HG03045 (cell line): ENCODE measurements at regions not wholly inside any gene's neighbourhood (a gene's known extent, or its start where the extent isn't known, plus 50 kb on each side); places are given as distances from the start of the nearest gene placed in this dataset.

Source experiments
- ATAC-seq: cut with Tn5 transposase; IDR thresholded peaks from one replicate; pipeline ENCODE4 v1.9.1; 2021; ENCODE audit warnings: mild to moderate bottlenecking, moderate library complexity; ENCODE audit not compliant: unreplicated experiment

GRCh38 chr18:34631093-34631966 is 78.8 kb upstream of the DTNA start:
- ATAC-seq, result no peak

GRCh38 chr18:34632321-34632720 is 77.8 kb upstream of the DTNA start:
- ATAC-seq, result no peak

DNA sequence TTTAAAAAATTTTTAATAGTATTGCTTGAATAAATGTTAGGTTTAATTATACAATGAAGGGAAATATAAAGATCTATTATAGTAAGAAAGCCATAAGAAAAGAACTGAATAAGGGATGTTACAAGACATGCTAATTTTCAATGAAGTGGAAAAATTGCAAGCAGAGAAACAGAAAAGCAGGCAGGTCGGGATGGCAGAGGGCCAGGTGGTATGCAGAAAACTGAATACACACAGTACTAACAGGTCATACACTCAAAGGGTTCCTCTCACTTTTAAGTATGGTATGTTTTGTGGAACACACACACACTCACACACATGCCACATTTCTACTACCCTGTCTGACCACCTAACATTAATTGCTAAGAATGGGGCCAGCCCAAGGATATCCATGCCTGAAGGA is 76.7 kb upstream of the DTNA start:
- ATAC-seq, result no peak

DNA sequence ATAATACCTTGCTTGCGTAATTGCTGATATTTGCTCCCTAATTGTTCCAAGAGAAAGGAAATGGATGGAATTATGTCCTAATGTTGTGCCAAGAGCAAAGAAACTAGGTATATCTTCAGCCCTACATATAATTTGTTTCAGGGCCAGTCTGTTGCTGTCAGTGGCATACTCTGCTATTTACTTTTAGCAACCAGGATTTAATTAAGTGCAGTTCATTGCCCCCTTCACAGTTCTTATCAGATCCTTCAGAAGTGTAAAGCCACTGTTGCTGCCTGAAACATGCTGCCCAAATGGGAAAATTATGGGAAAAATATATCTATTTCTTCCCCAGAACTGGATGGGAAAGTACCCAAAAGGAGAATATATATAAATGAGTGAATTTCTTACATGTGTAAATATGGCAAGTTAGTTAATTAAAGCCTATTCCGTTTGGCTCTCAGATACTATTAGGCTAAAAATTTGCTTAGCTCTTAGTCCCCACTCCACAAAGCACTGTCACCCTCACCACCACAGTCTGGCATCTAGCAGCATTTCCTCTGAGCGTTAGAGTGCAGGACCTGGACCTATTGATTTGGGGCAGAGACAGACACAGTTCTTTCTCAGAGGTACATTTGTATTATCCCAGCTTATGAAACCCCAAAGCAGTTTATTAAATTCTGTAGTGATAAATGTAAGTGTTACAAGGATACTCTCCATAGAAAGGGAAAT is 72.8 kb upstream of the DTNA start:
- ATAC-seq, result no peak

DNA sequence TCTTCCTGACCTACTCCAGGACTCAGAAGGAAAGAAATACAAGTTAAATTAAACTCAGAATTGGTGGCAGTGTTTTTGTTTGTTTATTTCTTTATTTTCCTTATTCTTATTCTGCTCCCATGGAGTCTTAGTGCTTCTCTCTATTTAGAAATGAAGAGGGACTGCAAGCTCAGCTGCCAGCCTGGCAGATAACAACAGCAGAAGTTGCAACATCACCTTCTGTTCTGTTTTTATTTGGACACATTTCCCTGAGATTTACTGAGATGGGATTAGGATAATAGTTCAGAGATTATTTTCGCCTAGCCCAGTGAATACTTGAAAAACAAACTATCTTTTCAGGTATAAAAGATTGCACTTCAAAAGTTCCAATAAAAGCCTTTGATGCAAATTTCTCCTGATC is 70.4 kb upstream of the DTNA start:
- ATAC-seq, result no peak

GRCh38 chr18:34640276-34640675 is 69.8 kb upstream of the DTNA start:
- no peak for ATAC-seq

- ATAC-seq, result no peak
Observed at GRCh38 chr18:34643989-34644388, 66.1 kb upstream of the DTNA start.

DNA sequence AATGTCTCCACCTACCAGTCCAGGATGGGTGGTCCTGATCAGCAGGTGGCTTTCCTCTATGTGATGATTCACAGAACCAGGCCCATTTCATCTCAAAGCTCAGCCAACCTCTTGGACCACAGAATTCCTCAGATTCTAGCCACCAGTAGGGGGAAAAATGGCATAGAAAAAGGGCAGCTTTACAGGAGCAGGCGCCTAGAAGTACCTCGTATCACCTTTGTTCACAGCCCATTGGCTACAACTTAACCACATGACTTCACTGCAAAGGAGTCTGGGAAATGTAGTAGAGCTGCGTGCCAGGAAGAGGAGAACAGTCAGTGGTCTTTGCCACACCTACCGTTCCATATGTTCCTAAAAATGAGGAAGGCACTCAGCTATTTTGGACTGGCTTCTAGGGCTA is 62.8 kb upstream of the DTNA start:
- no peak for ATAC-seq

DNA sequence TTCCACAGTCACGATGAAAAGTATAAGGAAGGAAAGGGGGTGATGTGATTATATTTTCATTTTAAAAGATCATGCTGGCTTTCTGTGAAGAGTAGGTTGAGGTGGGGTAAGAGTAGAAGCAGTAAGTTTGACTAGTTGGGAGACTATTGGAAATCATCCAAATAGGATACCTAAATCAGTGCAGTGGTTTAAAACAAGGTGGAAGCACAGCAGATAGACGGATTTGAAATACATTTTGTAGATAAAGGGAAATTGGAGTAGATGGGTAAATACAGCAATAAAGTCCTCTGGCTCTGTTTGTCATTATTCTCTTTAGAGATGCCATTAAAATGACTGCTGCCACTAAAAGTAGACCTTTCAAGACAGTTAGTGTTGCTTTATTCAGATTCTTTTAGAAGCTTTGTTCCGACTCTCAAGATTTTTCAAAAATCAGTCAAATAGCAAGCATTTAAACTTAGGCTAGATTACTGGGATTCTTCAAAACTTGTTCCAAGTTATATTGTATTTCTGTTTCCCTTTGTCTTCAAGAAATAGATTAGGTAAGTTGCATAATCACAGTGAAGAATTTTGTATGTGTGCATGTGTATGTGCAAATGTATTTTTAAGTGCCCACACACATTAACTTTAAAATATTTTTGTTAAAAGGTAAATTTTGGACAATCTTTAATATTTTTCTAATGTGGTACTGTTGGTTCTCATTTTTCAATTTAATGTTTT is 61.7 kb upstream of the DTNA start:
- ATAC-seq, result no peak

- ATAC-seq, result no peak
Observed at GRCh38 chr18:34649080-34649479, 61.0 kb upstream of the DTNA start.

- no peak for ATAC-seq
Observed at GRCh38 chr18:34650121-34650545, 60.0 kb upstream of the DTNA start.

DNA sequence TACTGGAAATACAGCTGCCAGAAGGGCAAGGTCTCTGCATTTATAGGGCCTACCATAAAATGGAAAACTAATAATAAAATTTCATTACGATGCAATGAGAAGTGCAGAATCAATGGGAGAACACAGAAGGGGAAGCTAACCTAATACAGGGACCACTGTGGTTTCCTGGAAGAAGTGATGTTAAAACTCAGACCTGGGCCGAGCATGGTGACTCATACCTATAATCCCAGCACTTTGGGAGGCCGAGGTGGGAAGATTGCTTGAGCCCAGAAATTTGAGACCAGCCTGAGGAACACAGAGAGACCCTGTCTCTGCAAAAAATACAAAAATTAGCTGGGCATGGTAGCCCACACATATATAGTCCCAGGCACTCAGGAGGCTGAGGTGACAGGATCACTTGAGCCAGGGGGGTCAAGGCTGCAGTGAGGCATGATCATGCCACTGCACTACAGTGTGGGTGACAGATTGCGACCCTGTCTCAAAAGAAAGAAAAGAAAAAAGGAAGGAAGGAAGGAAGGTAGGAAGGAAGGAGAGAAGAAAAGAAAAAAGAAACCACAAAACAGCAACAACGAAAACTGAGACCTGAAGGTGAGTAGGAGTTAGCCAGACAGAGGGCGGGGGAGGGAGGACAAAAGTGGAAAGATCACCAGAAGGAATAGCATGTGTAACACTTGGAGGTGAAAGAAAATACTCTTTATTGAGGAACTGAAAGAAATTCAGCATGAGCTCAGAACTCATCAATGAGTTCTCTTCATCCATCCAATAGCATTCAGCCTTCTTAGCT is 58.3 kb upstream of the DTNA start:
- no peak for ATAC-seq

- ATAC-seq, result no peak
Observed at GRCh38 chr18:34655131-34655530, 55.0 kb upstream of the DTNA start.

DNA sequence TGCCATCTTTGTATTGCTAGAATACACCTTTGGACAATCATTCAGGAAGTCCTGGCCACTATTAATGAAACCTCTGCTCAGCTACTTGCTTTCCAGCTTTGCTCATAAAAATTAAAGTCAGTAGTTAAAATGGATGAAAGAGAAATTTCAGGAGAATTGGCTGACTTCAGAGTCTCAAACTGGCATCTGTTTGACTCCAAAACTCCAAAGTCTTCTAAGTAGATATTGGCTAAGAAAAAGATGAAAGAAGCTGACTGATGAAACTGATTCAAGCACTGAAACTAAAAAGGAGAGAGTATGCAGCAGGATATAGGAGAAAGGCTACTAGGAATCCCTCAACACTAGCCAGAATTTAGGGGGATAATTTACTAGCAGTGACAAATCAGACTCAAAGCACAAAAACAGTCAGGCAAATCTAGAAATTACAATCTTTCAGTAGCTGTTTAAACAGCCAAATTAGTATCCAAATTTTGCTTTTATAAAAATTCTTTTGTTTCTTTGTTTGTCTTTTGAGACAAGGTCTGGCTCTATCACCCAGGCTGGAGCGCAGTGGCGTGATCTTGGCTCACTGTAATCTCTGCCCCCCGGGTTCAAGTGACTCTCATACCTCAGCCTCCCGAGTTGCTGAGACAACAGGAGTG is 52.1 kb upstream of the DTNA start:
- ATAC-seq, result no peak

- ATAC-seq, result no peak
Observed at GRCh38 chr18:34659579-34660517, 50.2 kb upstream of the DTNA start.
